Activated T-helper 1 cell treated with anti-CD3 and anti-CD28 coated beads, Interleukin-2, amount 50 U/mL, for 16 hours (primary cell): ENCODE measurements at regions not wholly inside any gene's neighbourhood (a gene's known extent, or its start where the extent isn't known, plus 50 kb on each side); places are given as distances from the start of the nearest gene placed in this dataset.

Experiments used
- DNase-seq, 2 donors: peaks; one replicate each; pipeline ENCODE4 v3.0.0-alpha.2; 2020; ENCODE audit warnings: low read depth in 1 of 2, low spot score in 1 of 2

GRCh38 chr6:104428184-104428583, 431.5 kb downstream of the HACE1 start:
- no peak for DNase-seq

GRCh38 chr6:104423691-104424090, 436.0 kb downstream of the HACE1 start:
- no peak for DNase-seq

- DNase-seq = no peak
Observed at GRCh38 chr6:104421650-104422049, 438.1 kb downstream of the HACE1 start.

- DNase-seq = no peak
Observed at GRCh38 chr6:104418839-104419238, 440.9 kb downstream of the HACE1 start.

GRCh38 chr6:104418125-104418524, 441.6 kb downstream of the HACE1 start:
- no peak for DNase-seq

GRCh38 chr6:104414723-104415122, 445.0 kb downstream of the HACE1 start:
- no peak for DNase-seq

- DNase-seq = no peak
Observed at GRCh38 chr6:104413767-104414166, 446.0 kb downstream of the HACE1 start.

GRCh38 chr6:104411302-104411701, 448.4 kb downstream of the HACE1 start:
- DNase-seq = no peak

GRCh38 chr6:104409913-104410312, 449.8 kb downstream of the HACE1 start:
- no peak for DNase-seq

GRCh38 chr6:104407957-104408356, 451.8 kb downstream of the HACE1 start:
- no peak for DNase-seq

GRCh38 chr6:104404377-104404776, 455.3 kb downstream of the HACE1 start:
- no peak for DNase-seq

GRCh38 chr6:104402572-104402971, 457.1 kb downstream of the HACE1 start:
- DNase-seq = no peak

GRCh38 chr6:104401926-104402325, 457.8 kb downstream of the HACE1 start:
- no peak for DNase-seq

GRCh38 chr6:104400844-104401243, 458.9 kb downstream of the HACE1 start:
- DNase-seq = no peak

GRCh38 chr6:104396077-104396476, 463.6 kb downstream of the HACE1 start:
- DNase-seq = no peak

GRCh38 chr6:104381907-104382306, 477.8 kb downstream of the HACE1 start:
- no peak for DNase-seq

GRCh38 chr6:104365451-104366234, 494.1 kb downstream of the HACE1 start:
- no peak for DNase-seq

GRCh38 chr6:104357928-104358327, 501.8 kb downstream of the HACE1 start:
- DNase-seq = no peak

GRCh38 chr6:104356197-104356596, 503.5 kb downstream of the HACE1 start:
- DNase-seq = no peak

- DNase-seq = no peak
Observed at GRCh38 chr6:104349191-104349590, 510.5 kb downstream of the HACE1 start.

GRCh38 chr6:104344223-104344622, 515.5 kb downstream of the HACE1 start:
- DNase-seq = no peak

GRCh38 chr6:104332364-104332763, 527.4 kb downstream of the HACE1 start:
- DNase-seq = no peak
